GM12874 (cell line): ENCODE measurements at regions not wholly inside any gene's neighbourhood (a gene's known extent, or its start where the extent isn't known, plus 50 kb on each side); places are given as distances from the start of the nearest gene placed in this dataset.

ENCODE experiments used
- CTCF ChIP-seq: IDR thresholded peaks from 2 replicates; pipeline ENCODE4 v1.5.1; 2011; ENCODE audit warnings: low read depth, mild to moderate bottlenecking, control low read depth, low read length, moderate library complexity; ENCODE audit not compliant: insufficient read depth

GRCh38 chr10:123563994-123564393, 102.2 kb upstream of the GPR26 start:
- TF ChIP-seq CTCF: no peak

GRCh38 chr10:123564631-123565030, 101.5 kb upstream of the GPR26 start:
- no peak for TF ChIP-seq CTCF

GRCh38 chr10:123565691-123566660, 100.2 kb upstream of the GPR26 start:
- TF ChIP-seq CTCF: no peak

- no peak for TF ChIP-seq CTCF
Measured at GRCh38 chr10:123567984-123568739, 98.0 kb upstream of the GPR26 start.

- no peak for TF ChIP-seq CTCF
Measured at GRCh38 chr10:123568751-123569150, 97.4 kb upstream of the GPR26 start.

GRCh38 chr10:123569436-123570035, 96.6 kb upstream of the GPR26 start:
- no peak for TF ChIP-seq CTCF
